Lung (tissue), 11 donors: ENCODE measurements at regions not wholly inside any gene's neighbourhood (a gene's known extent, or its start where the extent isn't known, plus 50 kb on each side); places are given as distances from the start of the nearest gene placed in this dataset.

Experiments used
- ATAC-seq: fragments of 200-7000 bp; cut with Tn5 transposase; one replicate; pipeline ENCODE4 v1.9.1; 2020; ENCODE audit warnings: moderate number of reproducible peaks; ENCODE audit not compliant: insufficient read depth, low FRiP score
- DNase-seq, 3 donors: peaks; one replicate each; pipeline ENCODE4 v3.0.0-alpha.2; 2013 to 2017
- H3K27ac ChIP-seq, 2 donors: one replicate each; pipeline ENCODE4 v1.5.1; 2013; ENCODE audit warnings: mild to moderate bottlenecking in 2 of 2, moderate library complexity in 2 of 2, control low read depth in 1 of 2, inconsistent platforms in 1 of 2, low read depth in 1 of 2, low read length in 1 of 2
- H3K27me3 ChIP-seq, 3 donors: one replicate each; pipeline ENCODE4 v1.5.1; 2013; ENCODE audit warnings: low read length in 2 of 3; ENCODE audit not compliant: control insufficient read depth in 3 of 3, insufficient read depth in 3 of 3
- H3K36me3 ChIP-seq, 4 donors: one replicate each; pipeline ENCODE4 v1.5.1; 2013; ENCODE audit warnings: low read length in 4 of 4, mild to moderate bottlenecking in 1 of 4, moderate library complexity in 1 of 4; ENCODE audit not compliant: control insufficient read depth in 4 of 4, insufficient read depth in 4 of 4
- H3K4me1 ChIP-seq, 5 donors: one replicate each; pipeline ENCODE4 v1.5.1; 2013; ENCODE audit warnings: low read length in 5 of 5, mild to moderate bottlenecking in 2 of 5, moderate library complexity in 1 of 5; ENCODE audit not compliant: control insufficient read depth in 5 of 5, insufficient read depth in 5 of 5
- H3K4me3 ChIP-seq: one replicate; pipeline ENCODE4 v1.5.1; 2013; ENCODE audit warnings: mild to moderate bottlenecking, control low read depth, moderate library complexity
- H3K9ac ChIP-seq, 2 donors: one replicate each; pipeline ENCODE4 v1.5.1; 2013; ENCODE audit warnings: low read length in 2 of 2, control low read depth in 1 of 2; ENCODE audit not compliant: insufficient read depth in 1 of 2
- H3K9me3 ChIP-seq, 4 donors: one replicate each; pipeline ENCODE4 v1.5.1; 2013; ENCODE audit warnings: low read length in 3 of 4, mild to moderate bottlenecking in 1 of 4, moderate library complexity in 1 of 4; ENCODE audit not compliant: control insufficient read depth in 4 of 4, insufficient read depth in 3 of 4
- CTCF ChIP-seq: IDR thresholded peaks from 2 replicates; pipeline ENCODE4 v1.5.1; 2012; ENCODE audit warnings: mild to moderate bottlenecking; ENCODE audit errors: control extremely low read depth, extremely low read depth
- WGBS, 2 donors: extraction: QIAGEN DNeasy Blood & Tissue Kit; methylation state at CpG; one replicate each; pipeline ENCODE4 v1.1.7; 2013; 5-methylcytosine and 5-hydroxymethylcytosine counted together
- donor health status: control.
- donor health status: control.
- donor health status: Bipolar disorder and iron deficiency.
- donor health status: healthy.
- donor health status: DM: yes; HTN: yes; CAD: no.

GRCh38 chr2:155169317-155169716 is 470.8 kb downstream of the KCNJ3 start:
- Histone ChIP-seq H3K27me3 (no peaks in the 10 kb centered on the region), H3K9me3 (peaks cover 0 to 4% (median 0%) of the 10 kb centered on the region in 4 donors), H3K4me3 (no peak overlapping the region), H3K4me1 (no peaks in the 10 kb centered on the region), H3K36me3 (no peaks in the 10 kb centered on the region), H3K27ac (no peak overlapping the region), H3K9ac (no peak overlapping the region)
- DNase-seq (no peak), ATAC-seq (no peak)
- 87% methylated on average over 5 of the region's 5 CpGs for WGBS, 2 donors
- no peak for TF ChIP-seq CTCF

GRCh38 chr2:155162494-155162893 is 464.0 kb downstream of the KCNJ3 start:
- no peaks in the 10 kb centered on the region for H3K9me3 ChIP-seq
- DNase-seq (no peak), ATAC-seq (no peak)
- no peak for TF ChIP-seq CTCF
- 90 to 95% methylated on average over 1 of the region's 1 CpG for WGBS, 2 donors
- H3K27ac ChIP-seq, result no peak overlapping the region
- H3K27me3 ChIP-seq, result no peaks in the 10 kb centered on the region
- H3K9ac ChIP-seq, result no peak overlapping the region
- H3K4me3 ChIP-seq, result no peak overlapping the region
- H3K4me1 ChIP-seq, result no peaks in the 10 kb centered on the region
- no peaks in the 10 kb centered on the region for H3K36me3 ChIP-seq

- ATAC-seq, result no peak
- no peak for TF ChIP-seq CTCF
These were observed 462.8 kb downstream of the KCNJ3 start for GRCh38 chr2:155161314-155161713.

GRCh38 chr2:155157711-155158110 is 459.2 kb downstream of the KCNJ3 start:
- TF ChIP-seq CTCF, result no peak
- WGBS, 2 donors, result 73 to 79% methylated on average over 2 of the region's 2 CpGs

More at GRCh38 chr2:155161314-155161713, 462.8 kb downstream of the KCNJ3 start:
- Histone ChIP-seq H3K9ac (no peak overlapping the region), H3K9me3 (no peaks in the 10 kb centered on the region), H3K27ac (no peak overlapping the region), H3K4me3 (no peak overlapping the region), H3K27me3 (no peaks in the 10 kb centered on the region), H3K36me3 (no peaks in the 10 kb centered on the region), H3K4me1 (no peaks in the 10 kb centered on the region)
- DNase-seq, result no peak

More at GRCh38 chr2:155157711-155158110, 459.2 kb downstream of the KCNJ3 start:
- H3K4me3 ChIP-seq, result no peak overlapping the region
- H3K36me3 ChIP-seq, result no peaks in the 10 kb centered on the region
- ATAC-seq, result no peak
- peak; percentile 17 to 76 (median 74) for DNase-seq
- no peaks in the 10 kb centered on the region for H3K4me1 ChIP-seq
- no peak overlapping the region for H3K27ac ChIP-seq
- H3K27me3 ChIP-seq, result no peaks in the 10 kb centered on the region
- H3K9me3 ChIP-seq, result no peaks in the 10 kb centered on the region
- H3K9ac ChIP-seq, result no peak overlapping the region
